GM18870 (cell line): ENCODE measurements at regions not wholly inside any gene's neighbourhood (a gene's known extent, or its start where the extent isn't known, plus 50 kb on each side); places are given as distances from the start of the nearest gene placed in this dataset.

Experiments
- ATAC-seq: cut with Tn5 transposase; IDR thresholded peaks from one replicate; pipeline ENCODE4 v1.9.1; 2021; ENCODE audit warnings: moderate library complexity; ENCODE audit not compliant: unreplicated experiment

- ATAC-seq = no peak
These were observed 374.4 kb upstream of the PDE4D start for GRCh38 chr5:60267907-60268306.

GRCh38 chr5:60263346-60263745 is 369.8 kb upstream of the PDE4D start:
- no peak for ATAC-seq

- no peak for ATAC-seq
These were observed 369.2 kb upstream of the PDE4D start for GRCh38 chr5:60262576-60263295.

GRCh38 chr5:60261732-60262131 is 368.2 kb upstream of the PDE4D start:
- ATAC-seq = no peak

- ATAC-seq = no peak
These were observed 367.1 kb upstream of the PDE4D start for GRCh38 chr5:60260658-60261057.

- no peak for ATAC-seq
These were observed 366.2 kb upstream of the PDE4D start for GRCh38 chr5:60259730-60260129.

GRCh38 chr5:60257596-60258271 is 364.2 kb upstream of the PDE4D start:
- no peak for ATAC-seq

- ATAC-seq = no peak
These were observed 363.0 kb upstream of the PDE4D start for GRCh38 chr5:60256546-60256945.

GRCh38 chr5:60248901-60249300 is 355.4 kb upstream of the PDE4D start:
- peak; percentile 97 for ATAC-seq

- no peak for ATAC-seq
These were observed 350.2 kb upstream of the PDE4D start for GRCh38 chr5:60243713-60244112.

GRCh38 chr5:60232036-60232795 is 338.7 kb upstream of the PDE4D start:
- ATAC-seq = no peak

GRCh38 chr5:60230456-60230855 is 336.9 kb upstream of the PDE4D start:
- no peak for ATAC-seq

GRCh38 chr5:60229691-60230185 is 336.2 kb upstream of the PDE4D start:
- no peak for ATAC-seq

- no peak for ATAC-seq
These were observed 335.1 kb upstream of the PDE4D start for GRCh38 chr5:60228676-60229075.

- no peak for ATAC-seq
These were observed 332.6 kb upstream of the PDE4D start for GRCh38 chr5:60226128-60226527.

GRCh38 chr5:60223342-60223741 is 329.8 kb upstream of the PDE4D start:
- ATAC-seq = no peak

- ATAC-seq = no peak
These were observed 326.4 kb upstream of the PDE4D start for GRCh38 chr5:60219921-60220320.

- ATAC-seq = no peak
These were observed 317.3 kb upstream of the PDE4D start for GRCh38 chr5:60210810-60211209.

- no peak for ATAC-seq
These were observed 315.8 kb upstream of the PDE4D start for GRCh38 chr5:60209146-60209840.

GRCh38 chr5:60208716-60209115 is 315.2 kb upstream of the PDE4D start:
- ATAC-seq = no peak

GRCh38 chr5:60207040-60207439 is 313.5 kb upstream of the PDE4D start:
- ATAC-seq = peak; percentile 84
